OCI-LY1 (cell line): ENCODE measurements at regions not wholly inside any gene's neighbourhood (a gene's known extent, or its start where the extent isn't known, plus 50 kb on each side); places are given as distances from the start of the nearest gene placed in this dataset.

Source experiments
- H2AFZ ChIP-seq: fragments of 200-600 bp; sonication (generic), shearing (Covaris generic); 2 replicates; pipeline ENCODE4 v1.6.0; 2014; ENCODE audit warnings: antibody characterized with exemption, mild to moderate bottlenecking, low read length
- H3F3A ChIP-seq: fragments of 200-600 bp; sonication (generic), shearing (Covaris generic); 2 replicates; pipeline ENCODE4 v1.6.0; 2014; ENCODE audit warnings: mild to moderate bottlenecking, antibody characterized with exemption, low read length, moderate library complexity; ENCODE audit not compliant: insufficient read depth
- H3K27ac ChIP-seq: fragments of 200-600 bp; sonication (generic); 2 replicates; pipeline ENCODE4 v1.5.1; 2014; ENCODE audit warnings: low read length, mixed run types, mild to moderate bottlenecking, low read depth; ENCODE audit not compliant: poor library complexity, severe bottlenecking
- H3K27me3 ChIP-seq: fragments of 200-600 bp; sonication (generic); 2 replicates; pipeline ENCODE4 v1.6.0; 2014; ENCODE audit warnings: antibody characterized with exemption, mild to moderate bottlenecking, low read length, moderate library complexity; ENCODE audit not compliant: insufficient read depth
- H3K36me3 ChIP-seq: fragments of 200-600 bp; sonication (generic); 2 replicates; pipeline ENCODE4 v1.6.1; 2014; ENCODE audit warnings: mild to moderate bottlenecking, antibody characterized with exemption, low read length, moderate library complexity, mixed read lengths; ENCODE audit not compliant: insufficient read depth
- H3K4me1 ChIP-seq: fragments of 200-600 bp; sonication (generic); 2 replicates; pipeline ENCODE4 v1.5.1; 2014; ENCODE audit warnings: mild to moderate bottlenecking, low read length, moderate library complexity; ENCODE audit not compliant: insufficient read depth, severe bottlenecking
- H3K4me2 ChIP-seq: fragments of 200-600 bp; sonication (generic), shearing (Covaris generic); 2 replicates; pipeline ENCODE4 v1.6.1; 2014; ENCODE audit warnings: low read length
- H3K4me3 ChIP-seq: fragments of 200-600 bp; sonication (generic); 2 replicates; pipeline ENCODE4 v1.5.1; 2014; ENCODE audit warnings: low read length, low read depth, mild to moderate bottlenecking, mixed read lengths; ENCODE audit not compliant: poor library complexity, severe bottlenecking
- H3K79me2 ChIP-seq: fragments of 200-600 bp; shearing (Covaris generic); 2 replicates; pipeline ENCODE4 v1.6.1; 2016; ENCODE audit warnings: mixed run types, low read length, mixed read lengths; ENCODE audit not compliant: insufficient read depth
- H3K9ac ChIP-seq: fragments of 200-600 bp; sonication (generic), shearing (Covaris generic); 2 replicates; pipeline ENCODE4 v1.6.1; 2014; ENCODE audit warnings: mild to moderate bottlenecking, low read length, mixed read lengths
- H3K9me2 ChIP-seq: fragments of 200-600 bp; sonication (generic), shearing (Covaris generic); 2 replicates; pipeline ENCODE4 v1.6.1; 2014; ENCODE audit warnings: low read depth, mild to moderate bottlenecking, low read length, mixed read lengths
- H3K9me3 ChIP-seq: fragments of 200-600 bp; shearing (Covaris generic); 2 replicates; pipeline ENCODE4 v1.6.1; 2014; ENCODE audit warnings: low read length, mixed read lengths
- H4K20me1 ChIP-seq: fragments of 200-600 bp; sonication (generic), shearing (Covaris generic); 2 replicates; pipeline ENCODE4 v1.6.0; 2016; ENCODE audit warnings: mild to moderate bottlenecking, low read length; ENCODE audit not compliant: insufficient read depth
- EZH2 ChIP-seq: fragments of 200-600 bp; sonication (generic), shearing (Covaris generic); IDR thresholded peaks from 2 replicates; pipeline ENCODE4 v1.8.0; 2017; ENCODE audit warnings: borderline replicate concordance, mixed run types, mild to moderate bottlenecking, antibody characterized with exemption, low read length, moderate library complexity, mixed read lengths
- TF ChIP-seq, protein P1 (sequence below): fragments of 200-600 bp; sonication (generic), shearing (Covaris generic); IDR thresholded peaks from 2 replicates; pipeline ENCODE4 v1.5.1; 2017; ENCODE audit warnings: mild to moderate bottlenecking, antibody characterized with exemption, low read length, moderate library complexity, mixed read lengths

DNA sequence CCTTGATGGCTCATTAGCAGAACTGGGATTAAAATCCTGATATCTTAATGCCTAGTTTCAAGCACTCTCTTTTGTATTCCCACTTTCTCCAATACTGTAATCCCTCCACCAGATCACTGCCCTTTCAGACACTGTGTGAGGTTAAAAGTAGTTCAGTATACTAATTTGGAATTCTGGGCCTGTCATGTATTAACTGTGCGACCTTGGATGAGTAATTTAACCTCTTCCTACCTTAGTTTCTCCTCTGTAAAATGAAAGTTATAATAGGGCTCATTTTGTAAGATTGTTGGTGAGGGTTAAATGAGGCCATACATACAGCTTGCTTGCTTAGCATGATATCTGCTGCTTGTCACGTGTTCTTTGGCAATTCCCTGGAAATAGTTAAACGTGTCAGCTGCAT lies 207.3 kb upstream of the HS3ST1 start:
- Histone ChIP-seq H3K79me2 (no peaks in the 10 kb centered on the region), H2AFZ (no peak overlapping the region), H4K20me1 (no peaks in the 10 kb centered on the region), H3K9ac (no peak overlapping the region), H3K27ac (no peak overlapping the region), H3F3A (no peaks in the 10 kb centered on the region), H3K9me2 (no peaks in the 10 kb centered on the region), H3K4me3 (no peak overlapping the region), H3K4me2 (no peak overlapping the region), H3K9me3 (no peaks in the 10 kb centered on the region), H3K27me3 (no peaks in the 10 kb centered on the region), H3K4me1 (no peaks in the 10 kb centered on the region), H3K36me3 (no peaks in the 10 kb centered on the region)
- TF ChIP-seq, protein P1, sequence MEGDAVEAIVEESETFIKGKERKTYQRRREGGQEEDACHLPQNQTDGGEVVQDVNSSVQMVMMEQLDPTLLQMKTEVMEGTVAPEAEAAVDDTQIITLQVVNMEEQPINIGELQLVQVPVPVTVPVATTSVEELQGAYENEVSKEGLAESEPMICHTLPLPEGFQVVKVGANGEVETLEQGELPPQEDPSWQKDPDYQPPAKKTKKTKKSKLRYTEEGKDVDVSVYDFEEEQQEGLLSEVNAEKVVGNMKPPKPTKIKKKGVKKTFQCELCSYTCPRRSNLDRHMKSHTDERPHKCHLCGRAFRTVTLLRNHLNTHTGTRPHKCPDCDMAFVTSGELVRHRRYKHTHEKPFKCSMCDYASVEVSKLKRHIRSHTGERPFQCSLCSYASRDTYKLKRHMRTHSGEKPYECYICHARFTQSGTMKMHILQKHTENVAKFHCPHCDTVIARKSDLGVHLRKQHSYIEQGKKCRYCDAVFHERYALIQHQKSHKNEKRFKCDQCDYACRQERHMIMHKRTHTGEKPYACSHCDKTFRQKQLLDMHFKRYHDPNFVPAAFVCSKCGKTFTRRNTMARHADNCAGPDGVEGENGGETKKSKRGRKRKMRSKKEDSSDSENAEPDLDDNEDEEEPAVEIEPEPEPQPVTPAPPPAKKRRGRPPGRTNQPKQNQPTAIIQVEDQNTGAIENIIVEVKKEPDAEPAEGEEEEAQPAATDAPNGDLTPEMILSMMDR = no peak
- no peak for TF ChIP-seq EZH2

DNA sequence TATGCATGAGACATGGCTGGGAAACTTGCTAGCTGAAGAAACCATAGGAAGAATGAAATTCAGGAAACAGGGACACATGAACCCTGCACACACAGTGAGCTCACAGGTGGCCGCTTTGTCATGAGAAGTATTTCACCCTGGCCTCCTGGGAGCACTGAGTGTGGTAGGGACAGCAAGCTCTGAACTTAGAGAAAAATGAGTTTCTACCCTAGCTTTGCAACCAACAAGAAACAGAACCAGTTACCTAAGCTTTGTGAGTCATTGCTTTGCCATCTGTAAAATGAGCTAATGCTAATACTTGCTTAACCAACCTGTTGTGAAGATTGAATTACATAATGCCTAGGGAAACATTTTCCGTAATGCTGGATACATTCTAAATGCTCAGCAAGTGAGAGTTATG lies 206.6 kb upstream of the HS3ST1 start:
- Histone ChIP-seq H3K4me2 (no peak overlapping the region), H3K36me3 (no peaks in the 10 kb centered on the region), H3K27ac (no peak overlapping the region), H3K9me3 (no peaks in the 10 kb centered on the region), H2AFZ (no peak overlapping the region), H3K9me2 (no peaks in the 10 kb centered on the region), H3K4me3 (no peak overlapping the region), H3K27me3 (no peaks in the 10 kb centered on the region), H3F3A (no peaks in the 10 kb centered on the region), H3K9ac (no peak overlapping the region), H4K20me1 (no peaks in the 10 kb centered on the region), H3K79me2 (no peaks in the 10 kb centered on the region), H3K4me1 (no peaks in the 10 kb centered on the region)
- no peak for TF ChIP-seq EZH2
- TF ChIP-seq, protein P1 = no peak

DNA sequence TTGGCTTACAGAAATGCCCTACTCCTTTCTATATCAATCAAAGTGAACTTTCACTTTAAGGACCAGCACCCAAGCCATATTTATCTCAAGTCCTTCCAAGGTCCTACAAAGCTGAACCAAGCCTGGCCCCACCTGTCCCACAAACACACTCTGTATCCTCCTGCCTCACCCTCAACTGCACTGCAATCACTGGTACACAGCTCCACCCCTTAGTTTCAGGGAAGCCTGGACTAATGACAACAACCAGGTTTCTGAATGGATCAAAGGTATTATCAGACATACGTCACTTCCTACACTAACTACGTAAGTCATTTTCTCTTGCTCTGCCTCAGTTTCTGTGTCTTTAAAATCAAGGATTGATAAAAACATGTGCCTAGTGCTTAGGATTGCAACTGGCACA lies 205.6 kb upstream of the HS3ST1 start:
- Histone ChIP-seq H3K4me2 (no peak overlapping the region), H3K27me3 (no peaks in the 10 kb centered on the region), H3K36me3 (no peaks in the 10 kb centered on the region), H3K9me2 (no peaks in the 10 kb centered on the region), H3K9me3 (no peaks in the 10 kb centered on the region), H3K27ac (no peak overlapping the region), H3K4me3 (no peak overlapping the region), H3K9ac (no peak overlapping the region), H3K4me1 (no peaks in the 10 kb centered on the region), H3F3A (no peaks in the 10 kb centered on the region), H2AFZ (no peak overlapping the region), H3K79me2 (no peaks in the 10 kb centered on the region), H4K20me1 (no peaks in the 10 kb centered on the region)
- TF ChIP-seq, protein P1 = no peak
- TF ChIP-seq EZH2 = no peak
